ENCODE measurements at regions not wholly inside any gene's neighbourhood (a gene's known extent, or its start where the extent isn't known, plus 50 kb on each side); places are given as distances from the start of the nearest gene placed in this dataset.

- TF ChIP-seq POLR2A (IDR thresholded peaks at IDR 0.05; ENCODE audit: low read length), result no peak
- no peak for TF ChIP-seq GATA1 (IDR thresholded peaks at IDR 0.05; ENCODE audit: low read depth, low read length)
- no peak for DNase-seq
Observed at GRCh38 chr12:40569626-40570179, 122.5 kb upstream of the CNTN1 start.

- TF ChIP-seq POLR2A (IDR thresholded peaks at IDR 0.05; ENCODE audit: low read length) (no peak), GATA1 (IDR thresholded peaks at IDR 0.05; ENCODE audit: low read depth, low read length) (no peak)
- no peak for DNase-seq
Observed at GRCh38 chr12:40573024-40573423, 119.2 kb upstream of the CNTN1 start.

DNA sequence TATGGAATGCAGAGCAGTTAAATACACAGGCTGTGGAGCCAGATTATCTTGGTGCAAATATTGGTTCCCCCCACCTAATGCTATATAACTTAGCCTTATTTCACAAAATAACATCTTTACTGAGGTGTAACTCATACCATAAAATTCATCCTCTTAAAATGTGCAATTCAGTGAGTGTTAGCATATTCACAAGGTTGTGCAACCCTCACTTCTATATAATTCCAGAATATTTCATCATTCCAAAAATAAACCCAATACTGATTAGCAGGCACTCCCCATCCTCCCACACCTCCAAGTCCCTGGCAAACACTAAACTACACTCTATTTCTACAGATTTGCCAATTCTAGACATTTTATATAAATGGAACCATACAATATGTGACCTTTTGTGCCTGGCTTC, 116.3 kb upstream of the CNTN1 start:
- DNase-seq, result no peak
- TF ChIP-seq POLR2A (IDR thresholded peaks at IDR 0.05; ENCODE audit: low read length) (no peak), GATA1 (IDR thresholded peaks at IDR 0.05; ENCODE audit: low read depth, low read length) (no peak)

DNA sequence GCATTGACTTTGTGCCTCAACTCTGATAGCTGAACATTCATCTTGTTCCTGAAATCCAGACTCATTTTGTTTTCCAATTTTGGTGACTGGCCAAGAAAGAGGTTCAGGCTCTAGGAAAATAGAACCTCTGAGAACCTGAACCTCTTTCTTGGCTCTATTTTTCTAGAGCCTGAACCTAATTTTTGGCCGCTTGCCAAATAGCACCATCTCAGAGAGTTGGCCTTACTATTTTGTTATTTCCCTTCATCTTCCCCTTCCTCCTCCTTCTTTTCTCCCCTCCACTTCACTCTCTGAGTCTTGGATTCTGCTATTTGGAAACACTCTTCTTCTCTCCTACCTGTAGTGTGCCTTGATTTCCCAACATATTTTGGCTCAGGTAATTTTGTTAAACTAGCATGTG, 114.4 kb upstream of the CNTN1 start:
- TF ChIP-seq POLR2A (IDR thresholded peaks at IDR 0.05; ENCODE audit: low read length), result no peak
- TF ChIP-seq GATA1 (IDR thresholded peaks at IDR 0.05; ENCODE audit: low read depth, low read length), result no peak
- no peak for DNase-seq

- no peak for TF ChIP-seq POLR2A (IDR thresholded peaks at IDR 0.05; ENCODE audit: low read length)
- no peak for TF ChIP-seq GATA1 (IDR thresholded peaks at IDR 0.05; ENCODE audit: low read depth, low read length)
Observed at GRCh38 chr12:40579687-40580086, 112.6 kb upstream of the CNTN1 start.

DNA sequence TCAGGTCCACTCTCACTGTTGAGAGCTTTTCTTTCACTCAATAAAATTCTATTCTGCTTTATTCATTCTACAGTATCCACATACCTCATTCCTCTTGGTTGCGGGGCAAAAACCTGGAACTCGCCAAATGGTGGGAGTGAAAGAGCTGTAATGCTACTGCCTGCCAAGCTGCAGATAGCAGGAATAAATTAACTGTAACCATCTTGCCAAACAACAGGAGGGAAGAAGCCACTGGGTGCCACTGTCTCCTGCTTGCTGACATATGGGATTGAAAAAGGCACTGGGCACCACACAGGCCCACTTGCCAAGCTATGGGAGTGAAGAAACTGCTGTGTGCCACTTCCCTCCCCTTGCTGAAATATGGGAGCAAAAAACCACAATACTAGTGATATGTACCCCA, 111.9 kb upstream of the CNTN1 start:
- no peak for DNase-seq
- TF ChIP-seq GATA1 (IDR thresholded peaks at IDR 0.05; ENCODE audit: low read depth, low read length) (no peak), POLR2A (IDR thresholded peaks at IDR 0.05; ENCODE audit: low read length) (no peak)

More at GRCh38 chr12:40579687-40580086, 112.6 kb upstream of the CNTN1 start:
- no peak for DNase-seq

DNA sequence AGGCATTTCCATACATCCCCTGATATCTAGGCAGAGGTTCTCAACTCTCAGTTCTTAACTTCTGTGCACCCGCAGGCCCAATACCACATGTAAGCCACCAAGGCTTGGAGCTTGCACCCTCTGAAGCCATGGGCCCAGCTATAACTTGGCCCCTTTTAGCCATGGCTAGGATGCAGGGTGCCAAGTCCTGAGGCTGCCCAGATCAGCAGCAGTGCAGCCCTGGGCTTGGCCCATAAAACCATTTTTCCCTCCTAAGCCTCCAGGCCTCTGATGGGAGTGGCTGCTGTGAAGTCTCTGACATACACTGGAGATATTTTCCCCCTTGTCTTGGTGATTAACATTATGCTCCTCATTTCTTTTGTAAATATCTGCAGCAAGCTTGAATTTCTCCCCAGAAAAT, 110.3 kb upstream of the CNTN1 start:
- TF ChIP-seq GATA1 (IDR thresholded peaks at IDR 0.05; ENCODE audit: low read depth, low read length) (no peak), POLR2A (IDR thresholded peaks at IDR 0.05; ENCODE audit: low read length) (no peak)

GRCh38 chr12:40583743-40584142, 108.5 kb upstream of the CNTN1 start:
- DNase-seq, result no peak
- no peak for TF ChIP-seq POLR2A (IDR thresholded peaks at IDR 0.05; ENCODE audit: low read length)
- TF ChIP-seq GATA1 (IDR thresholded peaks at IDR 0.05; ENCODE audit: low read depth, low read length), result no peak

More for the DNA sequence above, 110.3 kb upstream of the CNTN1 start:
- DNase-seq, result no peak

GRCh38 chr12:40584763-40585162, 107.5 kb upstream of the CNTN1 start:
- DNase-seq, result no peak
- TF ChIP-seq GATA1 (IDR thresholded peaks at IDR 0.05; ENCODE audit: low read depth, low read length), result no peak
- TF ChIP-seq POLR2A (IDR thresholded peaks at IDR 0.05; ENCODE audit: low read length), result no peak

DNA sequence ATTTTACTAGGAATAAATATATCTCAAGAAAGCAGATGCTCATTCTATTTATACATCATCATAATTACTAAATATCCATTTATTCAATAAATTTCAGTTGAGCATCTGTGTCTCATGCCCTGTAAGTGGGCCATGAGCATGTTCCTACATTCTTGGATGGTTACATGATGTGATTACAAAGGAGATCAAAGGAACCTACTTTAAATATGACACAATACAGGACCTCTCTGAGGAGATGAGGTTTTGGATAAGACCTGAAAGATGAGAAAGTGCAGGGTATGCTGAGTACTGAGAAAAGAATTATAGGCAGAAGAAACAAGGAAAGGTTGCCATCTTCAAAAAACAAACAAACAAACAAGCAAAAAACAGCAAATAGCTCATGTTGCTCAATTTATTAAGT, 105.4 kb upstream of the CNTN1 start:
- no peak for DNase-seq
- no peak for TF ChIP-seq GATA1 (IDR thresholded peaks at IDR 0.05; ENCODE audit: low read depth, low read length)
- no peak for TF ChIP-seq POLR2A (IDR thresholded peaks at IDR 0.05; ENCODE audit: low read length)

DNA sequence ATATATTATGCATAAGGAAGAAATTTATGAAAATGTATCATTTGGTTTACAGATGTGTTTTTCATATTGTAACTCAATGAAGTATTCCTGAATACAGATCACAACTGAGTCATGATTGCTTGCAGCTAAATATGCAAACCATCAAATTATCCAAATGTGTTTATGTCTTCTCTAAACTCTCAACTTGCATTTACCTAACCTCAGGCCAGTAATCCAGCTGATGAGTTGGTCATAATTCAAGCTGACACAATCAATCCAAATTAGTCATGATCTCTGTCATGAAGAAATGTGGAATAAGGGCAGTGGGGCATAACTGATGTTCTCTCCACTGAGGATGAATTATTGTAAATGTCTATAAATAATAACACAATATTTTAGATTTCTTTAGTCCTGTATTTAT, 104.8 kb upstream of the CNTN1 start:
- DNase-seq, result no peak
- no peak for TF ChIP-seq GATA1 (IDR thresholded peaks at IDR 0.05; ENCODE audit: low read depth, low read length)
- TF ChIP-seq POLR2A (IDR thresholded peaks at IDR 0.05; ENCODE audit: low read length), result no peak

DNA sequence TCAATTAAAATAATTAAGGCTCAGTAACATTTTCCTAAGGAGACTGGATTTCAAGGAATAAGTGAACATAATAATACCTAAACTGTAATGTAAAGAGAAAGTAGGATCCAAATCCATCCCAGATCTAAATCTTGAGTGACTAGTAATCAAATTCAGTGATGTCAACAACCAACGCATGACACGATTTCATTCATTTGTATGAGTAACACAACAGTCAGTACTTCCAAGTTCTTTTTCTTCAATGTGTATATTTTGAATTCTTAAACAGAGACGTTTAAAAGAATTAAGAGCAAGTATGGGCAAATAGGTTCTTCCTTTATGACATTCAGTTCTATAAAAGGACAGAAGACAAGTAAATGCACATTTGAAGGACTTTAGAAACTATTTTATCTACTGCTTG, 104.3 kb upstream of the CNTN1 start:
- no peak for DNase-seq
- TF ChIP-seq GATA1 (IDR thresholded peaks at IDR 0.05; ENCODE audit: low read depth, low read length) (no peak), POLR2A (IDR thresholded peaks at IDR 0.05; ENCODE audit: low read length) (no peak)

DNA sequence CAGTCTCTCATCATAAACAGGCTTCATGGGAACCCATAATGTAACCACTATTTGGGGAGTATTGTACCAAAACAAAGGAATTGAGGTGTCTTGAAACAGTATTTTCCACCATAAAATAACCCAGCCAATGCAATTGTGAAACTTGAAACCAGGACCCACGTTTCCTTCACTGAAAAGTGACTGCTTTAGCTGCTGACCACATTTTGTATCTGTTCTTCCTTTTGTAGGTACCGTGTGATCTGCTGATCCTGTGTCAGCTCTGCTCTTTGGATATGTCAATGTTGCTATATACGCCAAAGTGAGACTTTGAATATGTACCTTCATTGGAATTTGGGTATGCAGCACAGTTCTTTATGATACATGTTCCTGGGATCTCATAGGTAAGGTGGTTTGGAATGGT, 95.1 kb upstream of the CNTN1 start:
- DNase-seq, result no peak
- TF ChIP-seq GATA1 (IDR thresholded peaks at IDR 0.05; ENCODE audit: low read depth, low read length) (no peak), POLR2A (IDR thresholded peaks at IDR 0.05; ENCODE audit: low read length) (no peak)

- DNase-seq, result no peak
Observed at GRCh38 chr12:40598073-40598472, 94.2 kb upstream of the CNTN1 start.

GRCh38 chr12:40602562-40602961, 89.7 kb upstream of the CNTN1 start:
- no peak for DNase-seq
- TF ChIP-seq POLR2A (IDR thresholded peaks at IDR 0.05; ENCODE audit: low read length), result no peak
- no peak for TF ChIP-seq GATA1 (IDR thresholded peaks at IDR 0.05; ENCODE audit: low read depth, low read length)

More at GRCh38 chr12:40598073-40598472, 94.2 kb upstream of the CNTN1 start:
- no peak for TF ChIP-seq POLR2A (IDR thresholded peaks at IDR 0.05; ENCODE audit: low read length)
- no peak for TF ChIP-seq GATA1 (IDR thresholded peaks at IDR 0.05; ENCODE audit: low read depth, low read length)

- no peak for DNase-seq
- TF ChIP-seq GATA1 (IDR thresholded peaks at IDR 0.05; ENCODE audit: low read depth, low read length) (no peak), POLR2A (IDR thresholded peaks at IDR 0.05; ENCODE audit: low read length) (no peak)
Observed at GRCh38 chr12:40614923-40615322, 77.3 kb upstream of the CNTN1 start.
